HCT116 (cell line): ENCODE measurements at regions not wholly inside any gene's neighbourhood (a gene's known extent, or its start where the extent isn't known, plus 50 kb on each side); places are given as distances from the start of the nearest gene placed in this dataset.

ENCODE experiments used
- ATAC-seq: fragments of 200-7000 bp; cut with Tn5 transposase; 2 replicates; pipeline ENCODE4 v1.9.1; 2020; ENCODE audit warnings: mild to moderate bottlenecking, moderate library complexity
- BruUV-seq: library from RNA; stranded (reverse); fragments of 400-500 nt; replicated peaks from 2 replicates; lab custom pipeline; 2021; lab: Mats Ljungman, UMichigan
- CTCF ChIA-PET: fragments of 300-600 bp; sonication (Branson Sonifier 250); formaldehyde crosslinking; loops from one replicate; lab custom pipeline; 2021; ENCODE audit warnings: antibody characterized with exemption; lab: Charles Lee
- POLR2A ChIA-PET: fragments of 300-600, 350-600 bp; sonication (Branson Sonifier 250); formaldehyde crosslinking; loops from one replicate; lab custom pipeline; 2021; ENCODE audit warnings: antibody characterized with exemption; lab: Charles Lee
- RAD21 ChIA-PET, 2 experiments: fragments of 300-600 bp; sonication (Branson Sonifier 250); formaldehyde crosslinking; loops; one replicate each; lab custom pipeline; 2023; ENCODE audit warnings: low total read pairs in 2 of 2; ENCODE audit not compliant: uncharacterized antibody in 2 of 2, unreplicated experiment in 2 of 2, low non-redundant PET in 1 of 2; lab: Charles Lee
- DNase-seq: peaks from one replicate; pipeline ENCODE4 v3.0.0-alpha.2; 2010; ENCODE audit warnings: low read depth, low spot score
- H2AFZ ChIP-seq: fragments of 200-600 bp; shearing (Covaris generic), sonication (generic); 2 replicates; pipeline ENCODE4 v1.6.1; 2017; ENCODE audit warnings: low read depth, mixed run types, mixed read lengths, antibody characterized with exemption, low read length; ENCODE audit not compliant: poor library complexity, severe bottlenecking
- H3K27ac ChIP-seq: 2 replicates; pipeline ENCODE4 v1.5.1; 2012; ENCODE audit warnings: low read depth, low read length
- H3K27me3 ChIP-seq: fragments of 200-600 bp; sonication (generic); 2 replicates; pipeline ENCODE4 v1.6.1; 2016; ENCODE audit warnings: mixed run types, low read length, mixed read lengths; ENCODE audit not compliant: insufficient read depth
- H3K36me3 ChIP-seq, 2 experiments: fragments of 200-500 bp in 1 of 2; fragments of 200-600 bp in 1 of 2; sonication (Bioruptor generic) in 1 of 2; sonication (generic) in 1 of 2; 2 replicates each; pipeline versions ENCODE4 v1.5.1 to v1.6.1; 2014 to 2016; ENCODE audit warnings: low read length in 2 of 2, inconsistent platforms in 1 of 2, mixed read lengths in 1 of 2, mixed run types in 1 of 2; ENCODE audit not compliant: insufficient read depth in 2 of 2, control insufficient read depth in 1 of 2
- H3K4me1 ChIP-seq, 2 experiments: fragments of 200-600 bp in 1 of 2; sonication (generic) in 1 of 2; 2 replicates each; pipeline versions ENCODE4 v1.5.1 to v1.6.1; 2012 to 2017; ENCODE audit warnings: low read length in 2 of 2, inconsistent platforms in 1 of 2, mild to moderate bottlenecking in 1 of 2, mixed read lengths in 1 of 2, mixed run types in 1 of 2, moderate library complexity in 1 of 2; ENCODE audit not compliant: insufficient read depth in 2 of 2, control insufficient read depth in 1 of 2
- H3K4me2 ChIP-seq: fragments of 200-600 bp; sonication (generic); 2 replicates; pipeline ENCODE4 v1.6.1; 2017; ENCODE audit warnings: mixed run types, low read length, mixed read lengths
- H3K4me3 ChIP-seq, 2 experiments: fragments of 200-600 bp in 1 of 2; sonication (generic) in 1 of 2; replicated peaks in 1 of 2; 2 replicates each; pipeline ENCODE4 v1.5.1; 2011 to 2016; ENCODE audit warnings: low read length in 2 of 2, control low read depth in 1 of 2, low read depth in 1 of 2, mild to moderate bottlenecking in 1 of 2, mixed read lengths in 1 of 2, mixed run types in 1 of 2
- H3K79me2 ChIP-seq: fragments of 200-600 bp; sonication (generic); 2 replicates; pipeline ENCODE4 v1.6.1; 2017; ENCODE audit warnings: mild to moderate bottlenecking, mixed run types, low read length, moderate library complexity, mixed read lengths; ENCODE audit not compliant: insufficient read depth
- H3K9ac ChIP-seq: fragments of 200-600 bp; sonication (generic); 2 replicates; pipeline ENCODE4 v1.6.1; 2016; ENCODE audit warnings: low read length, mixed read lengths
- H3K9me2 ChIP-seq: fragments of 200-600 bp; sonication (generic), shearing (Covaris generic); 2 replicates; pipeline ENCODE4 v1.6.1; 2017; ENCODE audit warnings: mixed run types, mild to moderate bottlenecking, moderate library complexity; ENCODE audit not compliant: insufficient read depth
- H3K9me3 ChIP-seq, 2 experiments: fragments of 200-500 bp in 1 of 2; fragments of 200-600 bp in 1 of 2; sonication (Bioruptor generic) in 1 of 2; sonication (generic) in 1 of 2; 2 replicates each; pipeline ENCODE4 v1.6.1; 2014 to 2017; ENCODE audit warnings: low read length in 2 of 2, mixed read lengths in 2 of 2, inconsistent platforms in 1 of 2, low read depth in 1 of 2, mild to moderate bottlenecking in 1 of 2, mixed run types in 1 of 2, moderate library complexity in 1 of 2; ENCODE audit not compliant: control insufficient read depth in 1 of 2, insufficient read depth in 1 of 2
- H4K20me1 ChIP-seq: fragments of 200-600 bp; sonication (generic), shearing (Covaris generic); 2 replicates; pipeline ENCODE4 v1.6.1; 2017; ENCODE audit warnings: mixed run types, mild to moderate bottlenecking, moderate library complexity; ENCODE audit not compliant: insufficient read depth
- CEBPB ChIP-seq: IDR thresholded peaks from 2 replicates; pipeline ENCODE4 v1.6.1; 2012; ENCODE audit warnings: low read depth
- EGR1 ChIP-seq: IDR thresholded peaks from 2 replicates; pipeline ENCODE4 v1.6.1; 2012; ENCODE audit warnings: low read depth
- ELF1 ChIP-seq: IDR thresholded peaks from 2 replicates; pipeline ENCODE4 v1.6.1; 2012; ENCODE audit warnings: low read depth, borderline replicate concordance
- EZH2 ChIP-seq: fragments of 200-600 bp; sonication (generic); IDR thresholded peaks from 2 replicates; pipeline ENCODE4 v1.6.1; 2017; ENCODE audit warnings: antibody characterized with exemption, mixed run types
- EZH2phosphoT487 ChIP-seq: fragments of 200-600 bp; IDR thresholded peaks from 2 replicates; pipeline ENCODE4 v1.6.1; 2018; ENCODE audit warnings: antibody characterized with exemption, borderline replicate concordance
- FOSL1 ChIP-seq: IDR thresholded peaks from 2 replicates; pipeline ENCODE4 v1.6.1; 2012; ENCODE audit warnings: low read depth
- JUND ChIP-seq: IDR thresholded peaks from 2 replicates; pipeline ENCODE4 v1.6.1; 2012
- MAX ChIP-seq: IDR thresholded peaks from 2 replicates; pipeline ENCODE4 v1.6.1; 2012
- POLR2A ChIP-seq: IDR thresholded peaks from 2 replicates; pipeline ENCODE4 v1.7.0; 2011; ENCODE audit warnings: borderline replicate concordance; ENCODE audit not compliant: insufficient read depth, insufficient read length; ENCODE audit errors: extremely low read depth
- REST ChIP-seq: IDR thresholded peaks from 2 replicates; pipeline ENCODE4 v1.6.1; 2012; ENCODE audit warnings: low read depth
- SIN3A ChIP-seq: IDR thresholded peaks from 2 replicates; pipeline ENCODE4 v1.6.1; 2012; ENCODE audit warnings: low read depth
- SP1 ChIP-seq: IDR thresholded peaks from 2 replicates; pipeline ENCODE4 v1.6.1; 2012; ENCODE audit warnings: low read depth
- SRF ChIP-seq: IDR thresholded peaks from 2 replicates; pipeline ENCODE4 v1.6.1; 2012; ENCODE audit warnings: low read depth
- TCF7L2 ChIP-seq: IDR thresholded peaks from 2 replicates; pipeline ENCODE4 v1.7.0; 2011; ENCODE audit warnings: borderline replicate concordance, inconsistent platforms; ENCODE audit not compliant: insufficient read depth, insufficient read length; ENCODE audit errors: extremely low read depth
- YY1 ChIP-seq: IDR thresholded peaks from 2 replicates; pipeline ENCODE4 v1.6.1; 2011; ENCODE audit warnings: low read length, low read depth, moderate library complexity, mild to moderate bottlenecking; ENCODE audit not compliant: insufficient replicate concordance; ENCODE audit errors: extremely low read depth
- ZFX ChIP-seq: fragments of 450-650 bp; IDR thresholded peaks from 2 replicates; pipeline ENCODE4 v1.6.1; 2017
- intact Hi-C: fragments of 100-400 bp; cut with micrococcal nuclease; formaldehyde crosslinking; loops from 2 replicates; pipeline ENCODE4 v1.10.0; 2022
- TF ChIP-seq, protein P1 (sequence below): IDR thresholded peaks from 2 replicates; pipeline ENCODE4 v1.6.1; 2012

DNA sequence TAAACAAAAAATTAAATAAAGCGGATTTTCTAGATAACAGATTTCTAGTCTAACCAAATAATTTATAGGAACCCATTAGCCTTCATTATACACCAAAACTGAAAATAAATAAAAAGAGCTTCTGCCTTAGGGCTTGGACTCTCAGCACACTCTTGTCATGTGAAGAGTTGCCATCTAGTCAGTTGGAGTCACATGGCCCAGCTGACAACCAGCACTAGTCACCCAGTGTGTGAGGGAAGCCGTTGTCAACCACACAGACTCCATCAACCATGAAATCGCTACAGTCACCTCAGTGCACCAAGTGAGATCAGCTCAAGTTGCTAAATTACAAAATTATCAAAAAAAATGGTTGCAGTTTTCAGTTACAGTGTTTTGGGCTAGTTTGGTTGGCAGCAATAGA is 470.0 kb downstream of the GASK1B start:
- DNase-seq (no peak), ATAC-seq (no peak)
- no peak for TF ChIP-seq ELF1
- no peak for TF ChIP-seq TCF7L2
- TF ChIP-seq CEBPB = no peak
- no peak for TF ChIP-seq JUND
- no peak for TF ChIP-seq REST
- no peak for TF ChIP-seq EZH2
- TF ChIP-seq SIN3A = no peak
- no peak for TF ChIP-seq EGR1
- TF ChIP-seq POLR2A = no peak
- TF ChIP-seq SRF = no peak
- no peak for TF ChIP-seq YY1
- no peak for TF ChIP-seq ZFX
- TF ChIP-seq EZH2phosphoT487 = no peak
- no peak for TF ChIP-seq SP1
- TF ChIP-seq, protein P1, sequence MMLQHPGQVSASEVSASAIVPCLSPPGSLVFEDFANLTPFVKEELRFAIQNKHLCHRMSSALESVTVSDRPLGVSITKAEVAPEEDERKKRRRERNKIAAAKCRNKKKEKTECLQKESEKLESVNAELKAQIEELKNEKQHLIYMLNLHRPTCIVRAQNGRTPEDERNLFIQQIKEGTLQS = no peak
- TF ChIP-seq MAX = no peak
- no peak for TF ChIP-seq FOSL1
- no peak overlapping the region for H3K9ac ChIP-seq
- H3K9me3 ChIP-seq = no peaks in the 10 kb centered on the region
- H3K4me3 ChIP-seq = no peak overlapping the region
- intact Hi-C loops = no loop called here
- no peaks in the 10 kb centered on the region for H3K27me3 ChIP-seq
- no TSS peak for BruUV-seq
- no peaks in the 10 kb centered on the region for H3K4me1 ChIP-seq
- H3K9me2 ChIP-seq = no peaks in the 10 kb centered on the region
- no peaks in the 10 kb centered on the region for H3K79me2 ChIP-seq
- ChIA-PET RAD21 (no interaction called here), POLR2A (no interaction called here), CTCF (no interaction called here)
- no peaks in the 10 kb centered on the region for H4K20me1 ChIP-seq
- H2AFZ ChIP-seq = no peak overlapping the region
- H3K36me3 ChIP-seq = no peaks in the 10 kb centered on the region
- H3K27ac ChIP-seq = no peak overlapping the region
- no peak overlapping the region for H3K4me2 ChIP-seq
